ENCODE measurements at regions not wholly inside any gene's neighbourhood (a gene's known extent, or its start where the extent isn't known, plus 50 kb on each side); places are given as distances from the start of the nearest gene placed in this dataset.

- no peak overlapping the region for H3K4me3 ChIP-seq (ENCODE audit: low read depth in 1 of 5, low read length in 5 of 5)
- H3K9me3 ChIP-seq (ENCODE audit: control insufficient read depth in 5 of 5, low read length in 5 of 5): peaks cover 2 to 26% (median 9%) of the 10 kb centered on the region in 5 donors
- H3K27me3 ChIP-seq (ENCODE audit: control insufficient read depth in 5 of 5, insufficient read depth in 4 of 5, low read length in 5 of 5): peaks cover 0 to 4% (median 0%) of the 10 kb centered on the region in 5 donors
- H3K4me1 ChIP-seq (ENCODE audit: control insufficient read depth in 5 of 5, insufficient read depth in 5 of 5, low read length in 5 of 5): no peaks in the 10 kb centered on the region
- no peaks in the 10 kb centered on the region for H3K36me3 ChIP-seq (ENCODE audit: control insufficient read depth in 5 of 5, insufficient read depth in 5 of 5, low read length in 5 of 5)
- no peak overlapping the region for H3K9ac ChIP-seq (ENCODE audit: low read length in 5 of 5)
- H3K27ac ChIP-seq (ENCODE audit: low read depth, low read length): no peak overlapping the region
Measured at GRCh38 chr2:11032396-11032795, 120.7 kb downstream of the KCNF1 start.

DNA sequence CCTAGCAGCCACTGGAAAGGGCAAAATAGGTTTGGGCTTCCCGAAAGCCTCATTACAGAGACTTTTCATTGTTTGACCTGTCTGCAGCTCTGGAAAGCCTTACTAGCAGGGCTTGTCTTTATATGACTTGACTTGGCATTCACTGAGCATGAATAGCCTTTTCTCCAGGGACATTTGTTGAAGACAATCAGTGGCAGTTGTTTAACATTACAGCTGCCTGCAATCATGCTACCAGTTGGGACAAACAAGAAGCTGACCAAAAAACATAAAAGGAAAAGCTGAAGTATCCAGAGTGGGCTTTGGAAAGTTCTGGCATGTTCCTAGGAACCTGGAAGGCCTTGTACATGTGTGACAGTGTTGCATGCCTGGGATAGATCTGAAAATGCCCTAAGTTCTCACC is 121.4 kb downstream of the KCNF1 start:
- Histone ChIP-seq H3K4me1 (ENCODE audit: control insufficient read depth in 5 of 5, insufficient read depth in 5 of 5, low read length in 5 of 5) (no peaks in the 10 kb centered on the region), H3K9me3 (ENCODE audit: control insufficient read depth in 5 of 5, low read length in 5 of 5) (peaks cover 2 to 29% (median 12%) of the 10 kb centered on the region in 5 donors), H3K27me3 (ENCODE audit: control insufficient read depth in 5 of 5, insufficient read depth in 4 of 5, low read length in 5 of 5) (peaks cover 0 to 4% (median 0%) of the 10 kb centered on the region in 5 donors), H3K27ac (ENCODE audit: low read depth, low read length) (no peak overlapping the region), H3K36me3 (ENCODE audit: control insufficient read depth in 5 of 5, insufficient read depth in 5 of 5, low read length in 5 of 5) (no peaks in the 10 kb centered on the region), H3K4me3 (ENCODE audit: low read depth in 1 of 5, low read length in 5 of 5) (peak overlapping the region in 1 of 5 donors; percentile 9), H3K9ac (ENCODE audit: low read length in 5 of 5) (no peak overlapping the region)

DNA sequence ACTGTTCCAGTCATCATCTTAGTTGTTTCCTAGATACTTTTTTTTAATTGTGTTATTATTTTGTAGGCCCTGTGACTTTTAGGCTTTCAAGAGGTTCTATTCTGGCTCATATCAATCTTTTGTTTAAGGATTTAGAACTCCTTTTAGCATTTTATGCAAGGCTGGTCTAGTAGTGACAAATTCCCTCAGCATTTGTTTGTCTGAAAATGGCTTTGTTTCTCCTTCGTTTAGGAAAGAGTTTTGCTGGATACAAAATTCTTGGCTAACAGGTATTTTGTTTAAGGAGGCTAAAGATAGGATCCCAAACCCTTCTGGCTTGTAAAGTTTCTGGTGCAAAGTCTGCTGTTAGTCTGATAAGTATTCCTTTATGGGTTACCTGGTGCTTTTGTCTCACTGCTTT is 116.6 kb upstream of the SLC66A3 start:
- Histone ChIP-seq H3K27me3 (ENCODE audit: control insufficient read depth in 5 of 5, insufficient read depth in 4 of 5, low read length in 5 of 5) (peaks cover 0 to 6% (median 3%) of the 10 kb centered on the region in 5 donors), H3K36me3 (ENCODE audit: control insufficient read depth in 5 of 5, insufficient read depth in 5 of 5, low read length in 5 of 5) (no peaks in the 10 kb centered on the region), H3K9ac (ENCODE audit: low read length in 5 of 5) (no peak overlapping the region), H3K27ac (ENCODE audit: low read depth, low read length) (no peak overlapping the region), H3K4me3 (ENCODE audit: low read depth in 1 of 5, low read length in 5 of 5) (no peak overlapping the region), H3K4me1 (ENCODE audit: control insufficient read depth in 5 of 5, insufficient read depth in 5 of 5, low read length in 5 of 5) (no peaks in the 10 kb centered on the region), H3K9me3 (ENCODE audit: control insufficient read depth in 5 of 5, low read length in 5 of 5) (peaks cover 8 to 35% (median 18%) of the 10 kb centered on the region in 5 donors)

GRCh38 chr2:11040992-11041391 is 114.3 kb upstream of the SLC66A3 start:
- H3K9me3 ChIP-seq (ENCODE audit: control insufficient read depth in 5 of 5, low read length in 5 of 5): peaks cover 8 to 28% (median 17%) of the 10 kb centered on the region in 5 donors
- no peaks in the 10 kb centered on the region for H3K4me1 ChIP-seq (ENCODE audit: control insufficient read depth in 5 of 5, insufficient read depth in 5 of 5, low read length in 5 of 5)
- peaks cover 0 to 6% (median 3%) of the 10 kb centered on the region in 5 donors for H3K27me3 ChIP-seq (ENCODE audit: control insufficient read depth in 5 of 5, insufficient read depth in 4 of 5, low read length in 5 of 5)
- no peak overlapping the region for H3K4me3 ChIP-seq (ENCODE audit: low read depth in 1 of 5, low read length in 5 of 5)
- H3K36me3 ChIP-seq (ENCODE audit: control insufficient read depth in 5 of 5, insufficient read depth in 5 of 5, low read length in 5 of 5): no peaks in the 10 kb centered on the region
- no peak overlapping the region for H3K9ac ChIP-seq (ENCODE audit: low read length in 5 of 5)
- no peak overlapping the region for H3K27ac ChIP-seq (ENCODE audit: low read depth, low read length)

DNA sequence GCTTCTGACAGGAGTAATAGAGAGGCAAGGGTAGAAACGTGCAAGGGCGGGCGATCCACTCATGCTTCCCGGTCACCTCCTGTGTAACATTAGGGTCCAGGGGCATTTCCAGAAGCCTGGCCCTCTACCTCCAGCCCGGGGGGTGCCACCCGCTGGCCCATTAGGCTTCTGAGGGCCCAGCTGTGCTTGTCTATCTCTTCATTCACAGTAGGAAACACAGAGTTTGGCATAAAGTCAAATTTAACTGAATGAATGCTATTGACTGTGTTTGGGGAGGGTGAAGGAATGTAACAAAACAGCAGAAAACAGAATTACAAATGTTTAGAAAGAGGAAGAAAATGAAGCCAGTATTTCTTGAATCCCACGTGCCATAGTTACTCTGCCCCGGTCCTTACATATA is 112.4 kb upstream of the SLC66A3 start:
- H3K9me3 ChIP-seq (ENCODE audit: control insufficient read depth in 5 of 5, low read length in 5 of 5): peaks cover 6 to 19% (median 13%) of the 10 kb centered on the region in 5 donors
- H3K36me3 ChIP-seq (ENCODE audit: control insufficient read depth in 5 of 5, insufficient read depth in 5 of 5, low read length in 5 of 5): no peaks in the 10 kb centered on the region
- no peak overlapping the region for H3K9ac ChIP-seq (ENCODE audit: low read length in 5 of 5)
- no peak overlapping the region for H3K27ac ChIP-seq (ENCODE audit: low read depth, low read length)
- H3K4me3 ChIP-seq (ENCODE audit: low read depth in 1 of 5, low read length in 5 of 5): no peak overlapping the region
- peaks cover 0 to 6% (median 3%) of the 10 kb centered on the region in 5 donors for H3K27me3 ChIP-seq (ENCODE audit: control insufficient read depth in 5 of 5, insufficient read depth in 4 of 5, low read length in 5 of 5)
- H3K4me1 ChIP-seq (ENCODE audit: control insufficient read depth in 5 of 5, insufficient read depth in 5 of 5, low read length in 5 of 5): no peaks in the 10 kb centered on the region

- H3K36me3 ChIP-seq (ENCODE audit: control insufficient read depth in 5 of 5, insufficient read depth in 5 of 5, low read length in 5 of 5): no peaks in the 10 kb centered on the region
- no peak overlapping the region for H3K4me3 ChIP-seq (ENCODE audit: low read depth in 1 of 5, low read length in 5 of 5)
- H3K9ac ChIP-seq (ENCODE audit: low read length in 5 of 5): no peak overlapping the region
- H3K27ac ChIP-seq (ENCODE audit: low read depth, low read length): no peak overlapping the region
- peaks cover 0 to 6% (median 3%) of the 10 kb centered on the region in 5 donors for H3K27me3 ChIP-seq (ENCODE audit: control insufficient read depth in 5 of 5, insufficient read depth in 4 of 5, low read length in 5 of 5)
- H3K4me1 ChIP-seq (ENCODE audit: control insufficient read depth in 5 of 5, insufficient read depth in 5 of 5, low read length in 5 of 5): no peaks in the 10 kb centered on the region
- H3K9me3 ChIP-seq (ENCODE audit: control insufficient read depth in 5 of 5, low read length in 5 of 5): peaks cover 5 to 15% (median 12%) of the 10 kb centered on the region in 5 donors
Measured at GRCh38 chr2:11043245-11043644, 112.0 kb upstream of the SLC66A3 start.

DNA sequence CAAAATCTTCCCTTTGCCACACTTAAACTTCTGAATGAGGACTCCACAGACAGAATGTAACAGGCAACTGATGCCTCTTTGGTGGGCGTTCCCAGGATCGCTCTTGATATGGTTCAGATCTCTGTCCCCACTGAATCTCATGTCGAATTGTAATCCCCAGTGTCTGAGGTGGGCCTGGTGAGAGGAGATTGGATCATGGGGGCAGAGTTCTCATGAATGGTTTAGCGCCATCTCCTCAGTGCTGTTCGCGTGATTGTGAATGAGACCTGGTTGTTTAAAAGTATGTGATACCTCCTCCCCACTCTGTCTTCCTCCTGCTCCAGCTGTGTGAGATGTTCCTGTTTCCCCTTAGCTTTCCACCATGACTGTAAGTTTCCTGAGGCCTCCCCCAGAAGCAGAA is 111.1 kb upstream of the SLC66A3 start:
- peaks cover 0 to 6% (median 3%) of the 10 kb centered on the region in 5 donors for H3K27me3 ChIP-seq (ENCODE audit: control insufficient read depth in 5 of 5, insufficient read depth in 4 of 5, low read length in 5 of 5)

GRCh38 chr2:11045294-11045693 is 110.0 kb upstream of the SLC66A3 start:
- Histone ChIP-seq H3K4me1 (ENCODE audit: control insufficient read depth in 5 of 5, insufficient read depth in 5 of 5, low read length in 5 of 5) (no peaks in the 10 kb centered on the region), H3K9me3 (ENCODE audit: control insufficient read depth in 5 of 5, low read length in 5 of 5) (no peaks in the 10 kb centered on the region), H3K27me3 (ENCODE audit: control insufficient read depth in 5 of 5, insufficient read depth in 4 of 5, low read length in 5 of 5) (peaks cover 0 to 6% (median 3%) of the 10 kb centered on the region in 5 donors), H3K4me3 (ENCODE audit: low read depth in 1 of 5, low read length in 5 of 5) (no peak overlapping the region), H3K36me3 (ENCODE audit: control insufficient read depth in 5 of 5, insufficient read depth in 5 of 5, low read length in 5 of 5) (no peaks in the 10 kb centered on the region), H3K9ac (ENCODE audit: low read length in 5 of 5) (no peak overlapping the region), H3K27ac (ENCODE audit: low read depth, low read length) (no peak overlapping the region)

More for the DNA sequence above, 111.1 kb upstream of the SLC66A3 start:
- Histone ChIP-seq H3K9me3 (ENCODE audit: control insufficient read depth in 5 of 5, low read length in 5 of 5) (peaks cover 0 to 7% (median 5%) of the 10 kb centered on the region in 5 donors), H3K4me3 (ENCODE audit: low read depth in 1 of 5, low read length in 5 of 5) (no peak overlapping the region), H3K4me1 (ENCODE audit: control insufficient read depth in 5 of 5, insufficient read depth in 5 of 5, low read length in 5 of 5) (no peaks in the 10 kb centered on the region), H3K36me3 (ENCODE audit: control insufficient read depth in 5 of 5, insufficient read depth in 5 of 5, low read length in 5 of 5) (no peaks in the 10 kb centered on the region), H3K27ac (ENCODE audit: low read depth, low read length) (no peak overlapping the region), H3K9ac (ENCODE audit: low read length in 5 of 5) (no peak overlapping the region)

- peaks cover 0 to 2% (median 0%) of the 10 kb centered on the region in 5 donors for H3K27me3 ChIP-seq (ENCODE audit: control insufficient read depth in 5 of 5, insufficient read depth in 4 of 5, low read length in 5 of 5)
- H3K9me3 ChIP-seq (ENCODE audit: control insufficient read depth in 5 of 5, low read length in 5 of 5): no peaks in the 10 kb centered on the region
- H3K36me3 ChIP-seq (ENCODE audit: control insufficient read depth in 5 of 5, insufficient read depth in 5 of 5, low read length in 5 of 5): no peaks in the 10 kb centered on the region
- H3K4me3 ChIP-seq (ENCODE audit: low read depth in 1 of 5, low read length in 5 of 5): no peak overlapping the region
- H3K9ac ChIP-seq (ENCODE audit: low read length in 5 of 5): no peak overlapping the region
- H3K27ac ChIP-seq (ENCODE audit: low read depth, low read length): no peak overlapping the region
- H3K4me1 ChIP-seq (ENCODE audit: control insufficient read depth in 5 of 5, insufficient read depth in 5 of 5, low read length in 5 of 5): no peaks in the 10 kb centered on the region
Measured at GRCh38 chr2:11048335-11049008, 106.8 kb upstream of the SLC66A3 start.

DNA sequence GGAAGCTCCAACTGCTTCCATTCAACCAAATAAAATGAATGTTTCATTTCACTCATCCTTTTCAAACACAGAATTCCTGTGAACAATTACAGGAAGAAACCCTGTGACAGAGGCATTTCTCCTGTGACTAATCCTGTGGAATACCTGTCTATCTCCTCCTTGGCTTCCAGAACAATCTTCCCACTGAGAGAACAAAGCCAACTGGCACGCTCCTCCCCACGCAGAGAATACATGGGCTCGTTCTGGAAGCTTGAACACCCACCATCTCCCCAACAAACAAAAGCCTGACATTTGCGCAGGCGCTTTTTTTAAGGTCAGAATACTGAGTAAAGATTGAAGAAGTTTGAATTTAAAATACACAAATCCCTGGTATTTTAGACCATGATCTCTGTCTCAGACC is 104.7 kb upstream of the SLC66A3 start:
- Histone ChIP-seq H3K9ac (ENCODE audit: low read length in 5 of 5) (no peak overlapping the region), H3K27ac (ENCODE audit: low read depth, low read length) (no peak overlapping the region), H3K4me3 (ENCODE audit: low read depth in 1 of 5, low read length in 5 of 5) (no peak overlapping the region), H3K9me3 (ENCODE audit: control insufficient read depth in 5 of 5, low read length in 5 of 5) (no peaks in the 10 kb centered on the region), H3K27me3 (ENCODE audit: control insufficient read depth in 5 of 5, insufficient read depth in 4 of 5, low read length in 5 of 5) (peaks cover 0 to 2% (median 0%) of the 10 kb centered on the region in 5 donors), H3K36me3 (ENCODE audit: control insufficient read depth in 5 of 5, insufficient read depth in 5 of 5, low read length in 5 of 5) (no peaks in the 10 kb centered on the region), H3K4me1 (ENCODE audit: control insufficient read depth in 5 of 5, insufficient read depth in 5 of 5, low read length in 5 of 5) (no peaks in the 10 kb centered on the region)

All from subcutaneous abdominal adipose tissue (tissue), 5 donors.